H1 (cell line): ENCODE measurements at regions not wholly inside any gene's neighbourhood (a gene's known extent, or its start where the extent isn't known, plus 50 kb on each side); places are given as distances from the start of the nearest gene placed in this dataset.

ENCODE experiments used
- CTCF ChIA-PET: fragments of 300-600 bp; sonication (Branson Sonifier 250); formaldehyde crosslinking; loops from one replicate; lab custom pipeline; 2021; ENCODE audit not compliant: partially characterized antibody; lab: Charles Lee
- POLR2A ChIA-PET: fragments of 300-600 bp; sonication (Branson Sonifier 250); formaldehyde crosslinking; loops from one replicate; lab custom pipeline; 2021; ENCODE audit warnings: inconsistent platforms; ENCODE audit not compliant: partially characterized antibody; lab: Charles Lee
- DNase-seq, 2 experiments: peaks; one replicate each; pipeline versions ENCODE4 v3.0.0 to v3.0.0-alpha.2; 2010 to 2022; ENCODE audit warnings: low spot score in 2 of 2, low read depth in 1 of 2, mixed read lengths in 1 of 2
- FAIRE-seq: peaks from 2 replicates; lab custom pipeline; 2011; peaks lifted over from hg19 to GRCh38; lab: Jason Lieb, UNC
- H2AFZ ChIP-seq: 2 replicates; pipeline ENCODE4 v1.8.1; 2012; ENCODE audit warnings: low read length, inconsistent platforms
- H2AK5ac ChIP-seq: 2 replicates; pipeline ENCODE4 v1.6.1; 2013; ENCODE audit warnings: low read depth, low read length
- H2BK120ac ChIP-seq: replicated peaks from 2 replicates; pipeline ENCODE3; 2013; ENCODE audit warnings: low read depth, low read length, inconsistent platforms
- H2BK12ac ChIP-seq: 2 replicates; pipeline ENCODE4 v1.6.1; 2013; ENCODE audit warnings: low read depth, low read length
- H2BK15ac ChIP-seq: 2 replicates; pipeline ENCODE4 v1.6.1; 2013; ENCODE audit warnings: low read length
- H2BK20ac ChIP-seq: 2 replicates; pipeline ENCODE4 v1.6.1; 2013; ENCODE audit warnings: low read length
- H2BK5ac ChIP-seq: 2 replicates; pipeline ENCODE4 v1.6.1; 2013; ENCODE audit warnings: low read depth, low read length
- H3K14ac ChIP-seq: 2 replicates; pipeline ENCODE4 v1.6.1; 2013; ENCODE audit warnings: inconsistent platforms; ENCODE audit not compliant: insufficient read length
- H3K18ac ChIP-seq: 2 replicates; pipeline ENCODE4 v1.6.1; 2013; ENCODE audit warnings: low read length; ENCODE audit errors: extremely low read depth
- H3K23ac ChIP-seq: 2 replicates; pipeline ENCODE4 v1.6.1; 2013; ENCODE audit warnings: inconsistent platforms; ENCODE audit not compliant: insufficient read length
- H3K23me2 ChIP-seq: 2 replicates; pipeline ENCODE4 v1.6.1; 2013; ENCODE audit warnings: low read depth, low read length
- H3K27ac ChIP-seq: 2 replicates; pipeline ENCODE4 v1.6.1; 2011; ENCODE audit warnings: low read depth, low read length, inconsistent platforms
- H3K27me3 ChIP-seq, 4 experiments: replicated peaks in 1 of 4; 1 replicate in 1 of 4; 2 replicates in 3 of 4; pipeline versions ENCODE4 v1.6.1 to v1.8.1; 2011 to 2013; ENCODE audit warnings: low read length in 3 of 4, mild to moderate bottlenecking in 3 of 4, inconsistent platforms in 2 of 4, mixed read lengths in 2 of 4, moderate library complexity in 1 of 4; ENCODE audit not compliant: control insufficient read depth in 3 of 4, insufficient read depth in 3 of 4; ENCODE audit errors: extremely low read depth in 1 of 4
- H3K36me3 ChIP-seq, 4 experiments: 2 replicates each; pipeline versions ENCODE4 v1.6.1 to v1.8.1; 2011 to 2013; ENCODE audit warnings: mild to moderate bottlenecking in 4 of 4, low read length in 3 of 4, moderate library complexity in 2 of 4, control low read depth in 1 of 4, inconsistent platforms in 1 of 4; ENCODE audit not compliant: insufficient read depth in 4 of 4, control insufficient read depth in 2 of 4
- H3K4ac ChIP-seq: replicated peaks from 2 replicates; pipeline ENCODE3; 2013; ENCODE audit warnings: low read length, low read depth, mixed read lengths, inconsistent platforms; ENCODE audit not compliant: insufficient read length
- H3K4me1 ChIP-seq, 4 experiments: replicated peaks in 1 of 4; 1 replicate in 1 of 4; 2 replicates in 3 of 4; pipeline versions ENCODE4 v1.6.1 to v1.8.1; 2011 to 2013; ENCODE audit warnings: low read length in 3 of 4, inconsistent platforms in 2 of 4, mixed read lengths in 1 of 4; ENCODE audit not compliant: insufficient read depth in 4 of 4, control insufficient read depth in 3 of 4
- H3K4me2 ChIP-seq, 2 experiments: 2 replicates each; pipeline versions ENCODE4 v1.6.1 to v1.8.1; 2011 to 2013; ENCODE audit warnings: low read depth in 2 of 2, low read length in 2 of 2, control low read depth in 1 of 2, inconsistent platforms in 1 of 2, mild to moderate bottlenecking in 1 of 2; ENCODE audit not compliant: insufficient read depth in 1 of 2
- H3K4me3 ChIP-seq, 4 experiments: fragments of 200-600, 300-600 bp in 1 of 4; sonication (generic), shearing (Covaris generic), sonication (Bioruptor Twin) in 1 of 4; 2 replicates each; pipeline versions ENCODE4 v1.5.1 to v1.8.1; 2011 to 2016; ENCODE audit warnings: low read length in 4 of 4, low read depth in 3 of 4, control low read depth in 2 of 4, inconsistent platforms in 2 of 4, mild to moderate bottlenecking in 2 of 4, mixed read lengths in 1 of 4, moderate library complexity in 1 of 4; ENCODE audit not compliant: insufficient read depth in 2 of 4; ENCODE audit errors: extremely low read depth in 1 of 4
- H3K56ac ChIP-seq: replicated peaks from 2 replicates; pipeline ENCODE3; 2013; ENCODE audit warnings: low read depth, mild to moderate bottlenecking, mixed read lengths, low read length, inconsistent platforms; ENCODE audit not compliant: insufficient read length
- H3K79me1 ChIP-seq: 2 replicates; pipeline ENCODE4 v1.6.1; 2013; ENCODE audit warnings: low read depth, low read length, control low read depth
- H3K79me2 ChIP-seq, 2 experiments: 2 replicates each; pipeline versions ENCODE4 v1.6.1 to v1.8.1; 2012 to 2013; ENCODE audit warnings: low read length in 2 of 2, mild to moderate bottlenecking in 2 of 2, inconsistent platforms in 1 of 2; ENCODE audit not compliant: insufficient read depth in 2 of 2, control insufficient read depth in 1 of 2
- H3K9ac ChIP-seq, 4 experiments: replicated peaks in 1 of 4; 1 replicate in 1 of 4; 2 replicates in 3 of 4; pipeline versions ENCODE4 v1.6.1 to v1.8.1; 2011 to 2013; ENCODE audit warnings: low read depth in 3 of 4, low read length in 3 of 4, control low read depth in 2 of 4, mild to moderate bottlenecking in 2 of 4, moderate library complexity in 2 of 4, inconsistent platforms in 1 of 4; ENCODE audit errors: extremely low read depth in 1 of 4
- H3K9me3 ChIP-seq, 2 experiments: 2 replicates each; pipeline versions ENCODE4 v1.6.1 to v1.8.1; 2012 to 2013; ENCODE audit warnings: mild to moderate bottlenecking in 2 of 2, moderate library complexity in 2 of 2, control low read depth in 1 of 2, inconsistent platforms in 1 of 2, low read depth in 1 of 2, low read length in 1 of 2, mixed read lengths in 1 of 2; ENCODE audit not compliant: insufficient read depth in 2 of 2
- H4K20me1 ChIP-seq, 2 experiments: replicated peaks in 1 of 2; 2 replicates each; pipeline versions ENCODE3 to v1.8.1; 2011 to 2013; ENCODE audit warnings: inconsistent platforms in 2 of 2, low read length in 2 of 2, mild to moderate bottlenecking in 1 of 2; ENCODE audit not compliant: insufficient read depth in 2 of 2, control insufficient read depth in 1 of 2
- H4K5ac ChIP-seq: 2 replicates; pipeline ENCODE4 v1.6.1; 2013; ENCODE audit warnings: low read length, low read depth, mixed read lengths, inconsistent platforms; ENCODE audit not compliant: insufficient read length
- H4K8ac ChIP-seq: 2 replicates; pipeline ENCODE4 v1.8.0; 2013; ENCODE audit warnings: mild to moderate bottlenecking, moderate library complexity, low read length, inconsistent platforms; ENCODE audit not compliant: insufficient read depth; ENCODE audit errors: extremely low read depth
- H4K91ac ChIP-seq: replicated peaks from 2 replicates; pipeline ENCODE3; 2013; ENCODE audit warnings: low read length, mixed read lengths, inconsistent platforms; ENCODE audit not compliant: insufficient read length
- ATF2 ChIP-seq: IDR thresholded peaks from 2 replicates; pipeline ENCODE4 v1.6.1; 2012; ENCODE audit warnings: low read length, inconsistent platforms
- CEBPB ChIP-seq: IDR thresholded peaks from 2 replicates; pipeline ENCODE4 v1.6.1; 2012; ENCODE audit warnings: low read depth, low read length
- CREB1 ChIP-seq: IDR thresholded peaks from 2 replicates; pipeline ENCODE4 v1.6.1; 2012; ENCODE audit warnings: inconsistent platforms
- CTBP2 ChIP-seq: IDR thresholded peaks from 2 replicates; pipeline ENCODE4 v1.7.0; 2011; ENCODE audit warnings: borderline replicate concordance, mild to moderate bottlenecking, moderate library complexity, mixed read lengths, low read length; ENCODE audit not compliant: insufficient read depth, insufficient read length
- HDAC2 ChIP-seq, 2 experiments: fragments of 300-600 bp in 1 of 2; sonication (generic) in 1 of 2; IDR thresholded peaks; 2 replicates each; pipeline ENCODE4 v1.6.1; 2011 to 2012; ENCODE audit warnings: low read depth in 2 of 2, low read length in 2 of 2, mild to moderate bottlenecking in 2 of 2, moderate library complexity in 2 of 2, borderline replicate concordance in 1 of 2, inconsistent platforms in 1 of 2
- POLR2AphosphoS5 ChIP-seq: IDR thresholded peaks from 2 replicates; pipeline ENCODE4 v1.6.1; 2011; ENCODE audit warnings: low read depth, low read length
- RBBP5 ChIP-seq: IDR thresholded peaks from 2 replicates; pipeline ENCODE4 v1.7.1; 2012; ENCODE audit warnings: low read depth, mild to moderate bottlenecking, inconsistent platforms, low read length, moderate library complexity, borderline replicate concordance
- RNF2 ChIP-seq: fragments of 200-900, 300-1000 bp; sonication (generic); IDR thresholded peaks from 2 replicates; pipeline ENCODE4 v1.7.1; 2016; ENCODE audit warnings: borderline replicate concordance, low read depth, mild to moderate bottlenecking, antibody characterized with exemption, low read length; ENCODE audit not compliant: poor library complexity, severe bottlenecking; ENCODE audit errors: missing control alignments
- SIX5 ChIP-seq: IDR thresholded peaks from 2 replicates; pipeline ENCODE4 v1.6.1; 2011; ENCODE audit warnings: mild to moderate bottlenecking, low read depth, low read length
- TAF1 ChIP-seq: IDR thresholded peaks from 2 replicates; pipeline ENCODE4 v1.6.1; 2011; ENCODE audit warnings: mild to moderate bottlenecking, low read depth, low read length
- TBP ChIP-seq: IDR thresholded peaks from 2 replicates; pipeline ENCODE4 v1.6.1; 2011; ENCODE audit warnings: low read depth, low read length, improper control_type of control experiment
- TCF12 ChIP-seq: IDR thresholded peaks from 2 replicates; pipeline ENCODE4 v1.6.1; 2011; ENCODE audit warnings: low read depth, mild to moderate bottlenecking, low read length
- TEAD4 ChIP-seq: IDR thresholded peaks from 2 replicates; pipeline ENCODE4 v1.6.1; 2012; ENCODE audit warnings: low read depth, low read length, inconsistent platforms, mixed read lengths
- WGBS, 2 experiments: shearing (Covaris generic) in 1 of 2; methylation state at CpG; one replicate each; pipeline versions ENCODE4 v1.1.6 to v1.1.7; 2013 to 2015; ENCODE audit warnings: low lambda C conversion rate in 2 of 2, mixed read lengths in 2 of 2, inconsistent platforms in 1 of 2, low coverage in 1 of 2, missing lambda C conversion rate in 1 of 2; ENCODE audit not compliant: insufficient replicate concordance in 2 of 2, insufficient coverage in 1 of 2, insufficient read length in 1 of 2; ENCODE audit errors: extremely low coverage in 1 of 2, missing lambda C conversion rate in 1 of 2; 5-methylcytosine and 5-hydroxymethylcytosine counted together

- no peak overlapping the region for H2BK12ac ChIP-seq
- H3K4me1 ChIP-seq: no peaks in the 10 kb centered on the region; a peak in 1 of 7 replicates
- ChIA-PET CTCF (no interaction called here), POLR2A (interaction anchor here (1.4 to 1.5 kb wide), 2 partner anchors 9 to 15 kb away, joined by 3 read pairs; no protein-coding TSS in a partner anchor)
- no peaks in the 10 kb centered on the region; the same call in 1 of the 2 replicates for H3K23me2 ChIP-seq
- no peak overlapping the region for H3K56ac ChIP-seq
- no peak overlapping the region for H2AFZ ChIP-seq
- H3K79me2 ChIP-seq: no peaks in the 10 kb centered on the region
- no peak overlapping the region for H3K9ac ChIP-seq
- H3K4ac ChIP-seq: no peak overlapping the region
- H3K79me1 ChIP-seq: no peaks in the 10 kb centered on the region
- H4K8ac ChIP-seq: no peak overlapping the region
- no peaks in the 10 kb centered on the region for H3K36me3 ChIP-seq
- no peak overlapping the region for H2BK120ac ChIP-seq
- no peak overlapping the region for H2AK5ac ChIP-seq
- no peak overlapping the region for H3K4me3 ChIP-seq
- DNase-seq (no peak), FAIRE-seq (no peak)
- peaks cover 0 to 3% of the 10 kb centered on the region in 2 experiments; a peak in 1 of 4 replicates for H3K9me3 ChIP-seq
- no peaks in the 10 kb centered on the region for H4K20me1 ChIP-seq
- H3K14ac ChIP-seq: no peak overlapping the region
- H4K5ac ChIP-seq: no peak overlapping the region
- no peak overlapping the region for H2BK20ac ChIP-seq
- H2BK5ac ChIP-seq: no peak overlapping the region
- H3K27ac ChIP-seq: no peak overlapping the region
- no peaks in the 10 kb centered on the region for H3K27me3 ChIP-seq
- no peak overlapping the region for H3K18ac ChIP-seq
- H2BK15ac ChIP-seq: no peak overlapping the region
- 92% methylated on average over 2 of the region's 2 CpGs; no CpG with 5 or more reads in 1 of the 2 experiments for WGBS, 2 experiments
- H3K23ac ChIP-seq: no peak overlapping the region
- no peak overlapping the region for H4K91ac ChIP-seq
- H3K4me2 ChIP-seq: no peak overlapping the region
- no peak for TF ChIP-seq TBP
- no peak for TF ChIP-seq TCF12
- TF ChIP-seq RNF2: no peak
- TF ChIP-seq ATF2: no peak
- TF ChIP-seq SIX5: no peak
- no peak for TF ChIP-seq HDAC2 (IDR thresholded peaks at IDR 0.05; ENCODE audit: borderline replicate concordance in 1 of 2, low read depth in 2 of 2, low read length in 2 of 2)
- TF ChIP-seq CTBP2: no peak
- no peak for TF ChIP-seq RBBP5
- TF ChIP-seq TEAD4: no peak
- no peak for TF ChIP-seq TAF1
- TF ChIP-seq CEBPB: no peak
- TF ChIP-seq POLR2AphosphoS5: no peak
- TF ChIP-seq CREB1: no peak
Measured at GRCh38 chr16:24626256-24626655, 86.9 kb downstream of the RBBP6 start.
